HG03354 (cell line): ENCODE measurements at regions not wholly inside any gene's neighbourhood (a gene's known extent, or its start where the extent isn't known, plus 50 kb on each side); places are given as distances from the start of the nearest gene placed in this dataset.
A peak's percentile ranks its signal among the peaks of the same experiment; 100 is the strongest.

Source experiments
- ATAC-seq: cut with Tn5 transposase; IDR thresholded peaks from one replicate; pipeline ENCODE4 v1.9.1; 2021; ENCODE audit warnings: mild to moderate bottlenecking; ENCODE audit not compliant: unreplicated experiment, poor library complexity, severe bottlenecking

DNA sequence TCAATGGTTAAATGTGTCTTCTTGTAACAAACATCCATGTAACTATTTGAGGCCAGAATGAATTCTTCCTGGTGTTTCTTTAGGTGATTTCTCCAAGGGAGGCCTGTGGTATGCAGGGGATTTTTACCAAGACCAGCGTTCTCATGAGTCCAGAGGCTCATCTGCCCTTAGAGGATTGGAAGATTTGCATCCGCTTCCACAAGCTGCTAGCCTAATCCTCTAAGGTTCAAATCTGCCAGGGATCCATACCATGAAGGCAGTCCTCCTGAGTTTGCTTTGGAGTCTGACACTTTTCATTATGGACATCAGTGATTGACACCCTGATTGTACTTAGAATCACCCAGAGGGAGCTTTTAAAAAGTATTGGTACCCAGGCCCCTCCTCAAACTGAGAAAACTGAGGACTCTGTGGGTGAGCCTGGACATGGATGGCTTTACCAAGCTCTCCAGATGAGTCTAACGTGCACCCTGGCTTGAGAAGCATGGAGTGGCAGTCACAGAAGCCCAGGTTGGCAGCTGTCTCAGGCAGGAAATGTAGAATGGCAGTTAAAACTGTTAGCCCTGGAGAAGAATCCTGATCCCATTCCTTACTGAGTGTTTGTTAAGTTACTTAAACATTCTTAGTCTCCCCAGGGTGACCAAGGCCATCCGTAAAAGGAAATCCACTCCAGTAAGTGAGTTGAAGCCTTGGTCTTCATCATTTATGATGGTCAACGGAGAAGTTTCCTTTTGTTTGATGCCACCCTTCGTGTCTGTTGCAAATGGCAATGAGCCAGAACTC, 95.3 kb upstream of the RMDN2 start:
- no peak for ATAC-seq

DNA sequence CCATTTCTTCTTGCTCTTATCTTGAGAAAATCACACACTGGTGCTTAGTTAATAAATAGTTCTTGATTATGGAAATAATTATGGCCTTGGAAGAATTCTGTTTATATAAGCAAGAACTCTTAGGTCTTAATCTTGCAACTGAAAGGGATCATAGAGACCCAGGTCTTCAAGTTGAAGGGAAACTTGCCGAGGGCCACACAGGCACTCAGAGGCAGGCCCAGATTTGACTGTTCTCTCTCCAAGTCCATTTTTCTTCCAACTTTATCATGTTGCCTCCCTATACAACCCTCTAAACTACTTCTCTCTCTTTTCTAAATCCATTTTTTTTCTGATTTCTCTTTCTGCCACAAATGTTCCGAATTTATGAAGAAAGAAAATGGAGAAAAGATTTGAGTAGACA, 94.5 kb upstream of the RMDN2 start:
- ATAC-seq: no peak

DNA sequence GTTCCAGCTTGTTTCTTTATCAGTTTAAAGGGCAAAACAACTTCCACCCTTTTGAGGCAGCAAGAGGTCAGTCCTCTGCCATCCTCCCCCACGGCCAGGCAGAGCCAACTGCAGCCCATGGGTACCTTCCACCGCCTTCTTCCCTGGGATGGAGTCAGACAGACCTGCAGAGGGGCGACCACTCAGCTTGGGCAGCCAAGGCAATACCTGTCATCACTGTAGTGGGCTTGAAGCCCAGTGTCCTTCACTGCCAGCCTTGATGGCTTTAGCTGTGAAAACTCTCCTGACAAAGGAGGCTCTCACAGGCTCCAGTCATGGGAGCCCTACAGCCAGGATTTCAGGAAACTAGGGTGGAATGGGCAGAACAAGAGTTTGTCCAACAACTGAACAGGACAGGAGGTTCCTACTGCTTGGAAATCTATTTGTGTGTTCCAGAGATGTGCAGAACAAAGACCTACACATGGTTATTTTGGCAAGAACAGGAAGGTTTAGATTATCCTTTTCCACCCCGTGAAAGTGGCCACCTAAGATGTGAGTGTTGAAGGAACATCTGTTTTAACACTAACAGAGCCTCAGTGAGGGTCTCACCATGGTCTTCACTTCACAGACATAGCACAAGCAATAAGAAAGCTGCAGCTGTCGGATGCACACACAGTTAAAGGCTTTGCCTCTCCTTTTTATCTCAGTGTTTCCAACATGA, 93.9 kb upstream of the RMDN2 start:
- ATAC-seq: no peak

GRCh38 chr2:37832590-37833197, 92.4 kb upstream of the RMDN2 start:
- peak; percentile 74 for ATAC-seq

- ATAC-seq: peak; percentile 57
Observed at GRCh38 chr2:37833423-37833822, 91.7 kb upstream of the RMDN2 start.

DNA sequence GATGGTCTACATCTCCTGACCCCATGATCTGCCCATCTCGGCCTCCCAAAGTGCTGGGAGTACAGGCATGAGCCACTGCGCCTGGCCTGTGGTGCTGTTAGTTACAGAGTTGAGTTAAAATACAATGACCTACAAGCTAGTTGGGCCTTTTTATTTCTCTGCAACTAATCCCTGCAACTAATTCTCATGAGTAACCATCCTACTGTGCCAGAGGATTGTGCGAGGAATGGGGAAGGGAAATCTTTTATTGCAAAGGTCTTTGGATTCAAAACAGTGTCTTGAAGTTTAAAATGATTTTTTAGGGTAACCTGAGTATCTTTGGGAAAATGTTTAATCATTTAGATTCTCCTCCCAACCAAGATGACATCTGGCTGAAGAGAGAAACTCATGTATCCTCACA, 88.8 kb upstream of the RMDN2 start:
- no peak for ATAC-seq

- no peak for ATAC-seq
Observed at GRCh38 chr2:37836711-37837110, 88.4 kb upstream of the RMDN2 start.

GRCh38 chr2:37837628-37838328, 87.3 kb upstream of the RMDN2 start:
- no peak for ATAC-seq

DNA sequence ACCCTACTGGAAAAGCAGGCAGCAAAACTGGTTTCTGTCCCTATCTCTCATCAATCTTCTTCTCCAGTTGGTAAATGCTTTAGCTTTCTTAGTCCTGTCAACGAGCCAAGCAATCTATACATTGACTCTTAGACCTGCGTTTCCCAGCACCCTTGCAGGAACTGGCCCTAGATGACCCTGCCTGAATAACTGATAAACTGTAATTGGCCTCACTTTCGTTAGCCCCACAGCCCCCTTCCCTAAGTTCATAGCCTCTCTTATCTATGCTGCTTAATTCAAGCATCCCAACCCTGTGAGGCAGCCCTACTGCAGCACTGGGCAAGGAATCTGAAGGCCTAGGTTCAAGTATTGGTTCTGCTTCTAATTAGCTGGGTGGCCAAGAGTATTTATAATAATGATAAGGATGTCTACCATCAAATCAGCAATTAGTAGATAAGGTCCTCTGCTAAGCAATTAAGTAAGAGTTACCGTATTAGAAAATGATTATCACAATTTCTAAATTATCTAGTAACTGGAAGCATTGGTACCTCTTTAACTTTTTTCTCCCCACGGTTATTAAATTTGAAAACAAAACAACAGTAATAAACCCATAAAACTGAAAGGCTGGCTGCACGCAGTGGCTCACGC, 86.4 kb upstream of the RMDN2 start:
- ATAC-seq: no peak

DNA sequence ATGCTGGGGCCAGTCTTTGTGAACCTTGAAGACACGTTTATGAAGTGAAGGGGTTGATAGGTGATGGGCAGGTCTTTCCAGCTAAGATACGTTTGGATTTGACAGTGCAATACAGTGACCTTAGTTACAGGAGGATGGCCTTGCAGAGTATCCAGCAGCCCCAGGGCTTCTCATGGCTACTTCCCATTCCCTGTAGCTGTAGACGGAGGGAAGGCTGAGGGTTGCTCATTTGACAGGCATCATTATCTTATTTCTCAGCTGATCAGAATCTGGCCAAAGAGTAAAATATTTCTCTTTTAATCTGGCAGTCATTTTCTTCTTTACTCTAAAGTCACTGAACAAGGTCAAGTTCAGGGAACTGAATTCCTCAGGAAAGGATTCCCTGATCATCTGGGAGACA, 85.1 kb upstream of the RMDN2 start:
- ATAC-seq: no peak

DNA sequence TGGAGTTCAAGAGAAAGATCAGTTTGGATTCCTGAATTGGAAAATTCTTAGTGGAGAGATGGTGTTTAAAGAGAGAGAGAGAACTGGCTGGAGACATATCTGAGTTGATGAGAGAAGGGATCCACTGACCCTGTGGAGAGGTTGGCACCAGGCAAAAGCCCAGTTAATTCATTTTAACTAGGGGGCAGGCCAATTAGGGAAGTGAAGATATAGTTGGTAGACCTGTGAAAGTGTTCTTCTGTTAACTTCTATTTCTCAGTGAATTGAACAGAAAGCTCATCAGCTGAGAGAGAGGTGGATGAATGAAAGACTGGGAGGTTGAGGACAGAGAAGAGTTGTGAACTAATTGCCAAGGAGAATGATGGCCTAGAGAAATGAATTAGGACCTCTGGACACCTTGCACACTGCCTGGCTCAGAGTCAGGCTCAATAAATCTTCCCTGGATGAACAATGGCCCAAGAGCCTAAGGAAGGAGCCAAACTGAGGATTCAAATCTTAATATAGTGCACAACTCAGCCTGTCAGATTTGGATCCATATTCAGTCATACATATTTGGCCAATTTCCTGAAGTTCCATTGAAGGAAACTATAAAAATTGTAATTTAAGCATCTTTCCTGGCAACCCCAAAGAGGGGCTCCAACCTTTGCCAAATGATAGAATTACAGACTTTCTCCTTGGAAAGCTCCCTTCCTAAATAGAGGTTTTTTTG, 82.2 kb upstream of the RMDN2 start:
- ATAC-seq: no peak

GRCh38 chr2:37843556-37843955, 81.5 kb upstream of the RMDN2 start:
- ATAC-seq: no peak

DNA sequence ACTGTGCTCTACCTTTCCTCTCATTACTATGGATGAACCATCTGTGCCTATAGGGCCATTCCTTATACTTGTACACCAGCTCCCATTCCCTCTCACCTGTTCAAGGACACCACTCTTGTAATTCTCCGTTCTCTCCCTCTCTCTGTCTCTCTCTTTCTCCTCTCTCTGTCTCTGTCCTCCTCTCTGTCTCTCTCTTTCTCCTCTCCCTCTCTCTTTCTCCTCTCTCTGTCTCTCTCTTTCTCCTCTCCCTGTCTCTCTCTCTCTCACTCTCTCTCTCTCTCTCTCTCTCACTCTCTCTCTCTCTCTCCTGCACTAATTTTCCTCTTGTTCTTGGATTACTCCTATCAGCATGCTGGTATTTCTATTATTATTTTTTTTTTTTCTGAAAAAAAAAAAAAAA, 78.9 kb upstream of the RMDN2 start:
- ATAC-seq: no peak

DNA sequence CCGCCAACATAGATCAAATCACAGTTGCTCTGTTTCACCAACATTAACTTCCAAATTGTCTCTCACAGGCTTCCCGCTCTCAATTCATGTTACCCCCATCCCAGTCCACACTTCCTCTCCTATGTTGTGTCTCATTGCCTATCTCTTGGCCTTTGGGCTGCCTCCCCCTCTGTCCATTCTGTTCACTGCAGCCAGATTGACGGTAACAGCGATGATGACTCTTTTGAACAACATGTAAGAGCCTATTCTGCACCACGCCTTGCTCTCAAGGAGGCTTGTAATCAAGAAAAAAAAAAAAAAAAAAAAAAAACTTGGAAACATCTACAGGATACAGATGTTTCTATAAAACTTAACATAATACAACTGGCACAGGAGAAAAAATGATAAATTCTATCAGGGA, 77.3 kb upstream of the RMDN2 start:
- no peak for ATAC-seq

- ATAC-seq: no peak
Observed at GRCh38 chr2:37848451-37848850, 76.6 kb upstream of the RMDN2 start.

- ATAC-seq: no peak
Observed at GRCh38 chr2:37849911-37850310, 75.2 kb upstream of the RMDN2 start.

- ATAC-seq: peak; percentile 65
Observed at GRCh38 chr2:37851428-37851827, 73.7 kb upstream of the RMDN2 start.

GRCh38 chr2:37851828-37852584, 73.1 kb upstream of the RMDN2 start:
- peak; percentile 85 for ATAC-seq

DNA sequence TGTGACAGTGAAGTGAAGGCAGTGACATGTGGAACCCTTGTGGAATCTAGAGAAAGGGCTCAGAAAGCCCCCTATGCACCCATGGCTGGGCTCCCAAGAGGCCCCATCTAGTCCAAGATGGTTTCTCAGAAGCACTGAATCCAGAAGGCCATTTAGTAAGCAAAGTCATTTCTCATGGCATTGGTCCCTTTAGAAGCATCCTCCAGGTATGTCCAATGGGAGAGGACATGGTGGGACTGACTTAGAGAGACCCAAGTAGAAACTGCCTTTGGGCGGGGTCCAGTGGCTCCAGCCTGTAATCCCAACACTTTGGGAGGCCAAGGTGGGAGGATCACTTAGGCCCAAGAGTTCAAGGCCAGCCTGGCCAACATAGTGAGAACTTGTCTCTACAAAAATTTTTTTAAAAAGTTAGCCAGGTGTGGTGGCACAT, 72.5 kb upstream of the RMDN2 start:
- ATAC-seq: no peak
